Osteoblast (primary cell): ENCODE measurements at regions not wholly inside any gene's neighbourhood (a gene's known extent, or its start where the extent isn't known, plus 50 kb on each side); places are given as distances from the start of the nearest gene placed in this dataset.
A peak's percentile ranks its signal among the peaks of the same experiment; 100 is the strongest.

ENCODE experiments used
- DNase-seq: peaks from one replicate; pipeline ENCODE4 v3.0.0; 2011; ENCODE audit warnings: low spot score, mixed read lengths; ENCODE audit not compliant: insufficient read length; ENCODE audit errors: missing footprints
- H2AFZ ChIP-seq: 2 replicates; pipeline ENCODE4 v1.6.0; 2011; ENCODE audit warnings: mild to moderate bottlenecking, low read length
- H3K27ac ChIP-seq: 2 replicates; pipeline ENCODE4 v1.5.1; 2011; ENCODE audit warnings: mild to moderate bottlenecking, low read depth, low read length, moderate library complexity
- H3K27me3 ChIP-seq: 2 replicates; pipeline ENCODE4 v1.6.0; 2012; ENCODE audit warnings: mild to moderate bottlenecking, control low read depth, inconsistent platforms, low read length, moderate library complexity; ENCODE audit not compliant: insufficient read depth
- H3K36me3 ChIP-seq: 2 replicates; pipeline ENCODE4 v1.5.1; 2011; ENCODE audit warnings: mild to moderate bottlenecking, low read length, control low read depth, moderate library complexity; ENCODE audit not compliant: insufficient read depth
- H3K4me1 ChIP-seq: 2 replicates; pipeline ENCODE4 v1.5.1; 2011; ENCODE audit warnings: mild to moderate bottlenecking, low read length, control low read depth, moderate library complexity; ENCODE audit not compliant: insufficient read depth
- H3K4me2 ChIP-seq: 2 replicates; pipeline ENCODE4 v1.6.0; 2011; ENCODE audit warnings: mild to moderate bottlenecking, low read length; ENCODE audit not compliant: insufficient read depth
- H3K4me3 ChIP-seq: fragments of 200-600 bp; sonication (generic); 3 replicates; pipeline ENCODE4 v1.5.1; 2012; ENCODE audit warnings: mild to moderate bottlenecking, low read length, inconsistent platforms; ENCODE audit not compliant: insufficient read depth
- H3K79me2 ChIP-seq: 2 replicates; pipeline ENCODE4 v1.6.0; 2012; ENCODE audit warnings: mild to moderate bottlenecking, low read length, control low read depth, inconsistent platforms; ENCODE audit not compliant: insufficient read depth
- H3K9me3 ChIP-seq: 2 replicates; pipeline ENCODE4 v1.5.1; 2011; ENCODE audit warnings: low read depth, low read length, control low read depth
- H4K20me1 ChIP-seq: 2 replicates; pipeline ENCODE4 v1.6.0; 2012; ENCODE audit warnings: mild to moderate bottlenecking, low read length, control low read depth; ENCODE audit not compliant: insufficient read depth
- TF ChIP-seq, protein P1 (sequence below): IDR thresholded peaks from 2 replicates; pipeline ENCODE4 v1.5.1; 2011; ENCODE audit warnings: mild to moderate bottlenecking, low read depth, low read length, moderate library complexity; ENCODE audit errors: extremely low read depth

DNA sequence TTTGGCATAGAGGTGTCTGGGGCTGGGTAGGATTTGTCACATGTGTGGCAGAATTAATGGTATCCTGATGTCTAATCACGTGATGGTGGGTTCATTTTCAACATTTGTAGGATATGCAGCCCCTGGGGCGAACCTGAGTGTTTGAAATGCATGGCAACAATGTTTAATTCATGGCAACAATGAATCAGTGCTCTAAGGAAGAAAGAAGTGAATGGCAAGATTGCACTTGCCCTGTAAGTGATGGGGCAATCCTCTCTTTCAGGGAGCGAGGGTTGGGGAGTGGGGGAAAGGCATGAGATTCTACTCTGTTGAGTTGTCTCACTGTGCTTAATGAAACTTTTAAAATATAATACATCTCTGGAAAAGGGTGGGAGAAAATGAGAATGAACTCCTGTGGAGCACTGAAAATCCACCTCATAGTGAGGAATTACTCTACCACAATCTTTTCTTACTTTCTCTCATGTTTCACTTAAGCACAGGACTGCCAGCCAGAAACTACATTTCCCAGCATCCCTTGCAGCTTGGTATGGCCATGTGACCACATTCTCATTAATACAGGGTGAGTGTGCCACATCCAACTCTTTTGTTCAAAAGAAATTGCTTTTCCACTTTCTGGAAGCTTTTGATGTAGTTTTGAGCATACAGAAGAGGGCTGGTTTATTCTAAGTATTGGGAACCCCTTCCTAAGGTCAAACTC lies 64.0 kb upstream of the PGM2 start:
- Histone ChIP-seq H4K20me1 (no peaks in the 10 kb centered on the region), H3K27ac (no peak overlapping the region), H3K36me3 (no peaks in the 10 kb centered on the region), H3K27me3 (peaks cover 9% of the 10 kb centered on the region), H3K4me3 (no peak overlapping the region), H3K9me3 (no peaks in the 10 kb centered on the region), H3K4me2 (no peak overlapping the region), H3K79me2 (no peaks in the 10 kb centered on the region), H2AFZ (no peak overlapping the region), H3K4me1 (peaks cover 8% of the 10 kb centered on the region)
- DNase-seq, result no peak
- TF ChIP-seq, protein P1, sequence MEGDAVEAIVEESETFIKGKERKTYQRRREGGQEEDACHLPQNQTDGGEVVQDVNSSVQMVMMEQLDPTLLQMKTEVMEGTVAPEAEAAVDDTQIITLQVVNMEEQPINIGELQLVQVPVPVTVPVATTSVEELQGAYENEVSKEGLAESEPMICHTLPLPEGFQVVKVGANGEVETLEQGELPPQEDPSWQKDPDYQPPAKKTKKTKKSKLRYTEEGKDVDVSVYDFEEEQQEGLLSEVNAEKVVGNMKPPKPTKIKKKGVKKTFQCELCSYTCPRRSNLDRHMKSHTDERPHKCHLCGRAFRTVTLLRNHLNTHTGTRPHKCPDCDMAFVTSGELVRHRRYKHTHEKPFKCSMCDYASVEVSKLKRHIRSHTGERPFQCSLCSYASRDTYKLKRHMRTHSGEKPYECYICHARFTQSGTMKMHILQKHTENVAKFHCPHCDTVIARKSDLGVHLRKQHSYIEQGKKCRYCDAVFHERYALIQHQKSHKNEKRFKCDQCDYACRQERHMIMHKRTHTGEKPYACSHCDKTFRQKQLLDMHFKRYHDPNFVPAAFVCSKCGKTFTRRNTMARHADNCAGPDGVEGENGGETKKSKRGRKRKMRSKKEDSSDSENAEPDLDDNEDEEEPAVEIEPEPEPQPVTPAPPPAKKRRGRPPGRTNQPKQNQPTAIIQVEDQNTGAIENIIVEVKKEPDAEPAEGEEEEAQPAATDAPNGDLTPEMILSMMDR, result no peak

DNA sequence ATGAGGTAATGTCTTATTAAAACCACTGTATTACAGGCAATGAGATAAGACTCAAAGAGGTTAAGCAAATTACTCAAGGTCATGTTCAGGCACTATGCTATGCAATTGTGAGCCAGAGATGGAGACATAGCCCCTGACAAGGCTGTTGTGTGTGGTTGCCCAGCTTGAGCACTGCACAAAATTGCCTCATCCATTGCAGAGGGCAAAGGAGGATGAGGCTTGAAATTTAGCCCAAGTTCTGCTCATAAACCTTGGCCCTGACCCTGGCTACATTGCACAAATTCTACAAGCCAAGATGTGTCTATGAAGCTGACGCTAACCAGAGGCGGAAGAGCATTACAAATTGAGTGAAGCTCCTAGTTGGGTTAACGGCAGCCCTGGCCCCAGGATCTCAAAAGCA lies 65.6 kb upstream of the PGM2 start:
- H3K27me3 ChIP-seq, result peaks cover 9% of the 10 kb centered on the region
- no peak overlapping the region for H3K4me2 ChIP-seq
- H2AFZ ChIP-seq, result no peak overlapping the region
- H3K36me3 ChIP-seq, result no peaks in the 10 kb centered on the region
- no peaks in the 10 kb centered on the region for H3K79me2 ChIP-seq
- no peaks in the 10 kb centered on the region for H4K20me1 ChIP-seq
- no peaks in the 10 kb centered on the region for H3K9me3 ChIP-seq
- TF ChIP-seq, protein P1, result no peak
- no peak overlapping the region for H3K4me3 ChIP-seq
- peaks cover 6% of the 10 kb centered on the region for H3K4me1 ChIP-seq
- no peak for DNase-seq
- H3K27ac ChIP-seq, result no peak overlapping the region

DNA sequence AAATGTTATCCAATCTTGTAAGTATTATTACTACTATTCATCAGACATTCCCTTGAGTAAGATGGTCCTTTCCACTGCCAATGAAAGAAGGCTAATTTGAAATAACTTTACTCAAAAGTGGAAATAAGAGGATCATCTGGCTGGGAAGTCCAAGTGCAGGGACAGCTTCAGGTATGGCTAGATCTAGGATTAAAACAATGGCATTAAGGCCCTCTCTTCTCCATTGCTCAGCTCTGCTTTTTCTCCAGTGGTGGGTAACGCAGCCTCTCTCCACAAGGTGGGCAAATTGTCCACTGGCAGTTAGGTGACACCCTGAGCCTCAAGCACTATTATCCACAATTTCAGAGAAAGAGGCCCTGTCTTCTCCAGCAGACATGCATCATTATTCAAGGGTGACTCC lies 66.7 kb upstream of the PGM2 start:
- H3K27me3 ChIP-seq, result peaks cover 15% of the 10 kb centered on the region
- H4K20me1 ChIP-seq, result no peaks in the 10 kb centered on the region
- H3K27ac ChIP-seq, result no peak overlapping the region
- H3K9me3 ChIP-seq, result no peaks in the 10 kb centered on the region
- TF ChIP-seq, protein P1, result no peak
- H3K4me1 ChIP-seq, result peaks cover 6% of the 10 kb centered on the region
- H3K36me3 ChIP-seq, result no peaks in the 10 kb centered on the region
- no peaks in the 10 kb centered on the region for H3K79me2 ChIP-seq
- DNase-seq, result no peak
- no peak overlapping the region for H3K4me3 ChIP-seq
- H2AFZ ChIP-seq, result no peak overlapping the region
- no peak overlapping the region for H3K4me2 ChIP-seq

DNA sequence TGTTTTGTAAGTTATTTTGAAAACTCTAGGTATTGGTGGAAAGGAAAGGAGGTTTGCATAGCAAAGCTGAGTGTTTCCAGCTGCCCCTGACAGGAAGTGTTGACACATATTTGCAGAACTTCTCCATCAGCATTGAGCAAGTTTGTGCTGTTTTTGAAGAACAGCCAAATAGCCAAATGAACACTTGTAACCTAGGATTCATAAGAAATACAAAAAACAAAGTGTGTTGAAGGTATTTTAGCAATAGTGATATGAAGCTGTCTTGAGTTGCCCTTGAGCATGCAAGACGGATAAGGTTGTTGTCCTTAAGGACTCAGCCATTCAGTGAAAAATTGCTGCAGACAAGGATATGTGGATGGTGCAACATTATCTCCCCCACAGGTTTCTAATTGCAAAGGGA lies 68.3 kb upstream of the PGM2 start:
- peak; percentile 27 for DNase-seq
- Histone ChIP-seq H3K4me1 (peaks cover 6% of the 10 kb centered on the region), H3K9me3 (no peaks in the 10 kb centered on the region), H3K27me3 (peaks cover 24% of the 10 kb centered on the region), H2AFZ (no peak overlapping the region), H4K20me1 (no peaks in the 10 kb centered on the region), H3K36me3 (no peaks in the 10 kb centered on the region), H3K4me2 (no peak overlapping the region), H3K4me3 (no peak overlapping the region), H3K79me2 (no peaks in the 10 kb centered on the region), H3K27ac (no peak overlapping the region)
- TF ChIP-seq, protein P1, result no peak
